B cell (primary cell): ENCODE measurements at regions not wholly inside any gene's neighbourhood (a gene's known extent, or its start where the extent isn't known, plus 50 kb on each side); places are given as distances from the start of the nearest gene placed in this dataset.

Experiments used
- CTCF ChIP-seq: fragments of 200-600 bp; IDR thresholded peaks from one replicate; pipeline ENCODE4 v1.8.0; 2022; ENCODE audit warnings: antibody characterized with exemption, mild to moderate bottlenecking
- EZH2 ChIP-seq: IDR thresholded peaks from 2 replicates; pipeline ENCODE4 v1.6.1; 2012; ENCODE audit warnings: borderline replicate concordance, low read depth, mild to moderate bottlenecking, moderate library complexity, low read length; ENCODE audit not compliant: insufficient read depth, poor library complexity, severe bottlenecking

GRCh38 chr4:144504883-144505282, 141.1 kb upstream of the HHIP start:
- TF ChIP-seq CTCF (no peak), EZH2 (no peak)
